Omental fat pad (tissue), 3 donors: ENCODE measurements at regions not wholly inside any gene's neighbourhood (a gene's known extent, or its start where the extent isn't known, plus 50 kb on each side); places are given as distances from the start of the nearest gene placed in this dataset.

Experiments
- ATAC-seq: fragments of 150-250 bp; one replicate; pipeline ENCODE4 v1.9.1; 2016; ENCODE audit warnings: mild to moderate bottlenecking, moderate library complexity; ENCODE audit not compliant: low FRiP score
- DNase-seq: peaks from one replicate; pipeline ENCODE4 v3.0.0-alpha.2; 2019; ENCODE audit warnings: low spot score
- TF ChIP-seq, protein P1 (sequence below), 3 donors: fragments of 450-650 bp; IDR thresholded peaks; one replicate each; pipeline ENCODE4 v1.5.1; 2016 to 2017; ENCODE audit warnings: antibody characterized with exemption in 3 of 3, mild to moderate bottlenecking in 3 of 3, moderate library complexity in 2 of 3

DNA sequence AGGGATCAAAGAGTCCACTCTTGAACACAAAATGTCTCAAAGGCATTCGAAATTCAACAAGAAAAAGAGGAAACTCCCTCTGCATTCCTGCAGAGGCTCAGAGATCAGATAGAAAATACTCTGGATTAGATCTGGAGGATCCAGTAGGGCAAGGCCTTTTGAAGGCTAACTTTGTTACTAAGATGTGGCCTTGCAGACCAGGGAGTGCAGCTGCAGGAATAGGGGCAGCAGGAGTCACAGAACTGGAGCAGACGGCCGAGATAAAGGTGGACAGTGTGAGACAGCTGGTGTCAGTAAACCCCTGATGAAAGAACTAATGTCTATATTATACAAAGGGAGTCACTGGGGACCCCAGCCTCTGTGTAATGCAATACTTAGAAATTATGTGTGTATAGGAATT lies 84.5 kb upstream of the PLSCR4 start:
- TF ChIP-seq, protein P1, sequence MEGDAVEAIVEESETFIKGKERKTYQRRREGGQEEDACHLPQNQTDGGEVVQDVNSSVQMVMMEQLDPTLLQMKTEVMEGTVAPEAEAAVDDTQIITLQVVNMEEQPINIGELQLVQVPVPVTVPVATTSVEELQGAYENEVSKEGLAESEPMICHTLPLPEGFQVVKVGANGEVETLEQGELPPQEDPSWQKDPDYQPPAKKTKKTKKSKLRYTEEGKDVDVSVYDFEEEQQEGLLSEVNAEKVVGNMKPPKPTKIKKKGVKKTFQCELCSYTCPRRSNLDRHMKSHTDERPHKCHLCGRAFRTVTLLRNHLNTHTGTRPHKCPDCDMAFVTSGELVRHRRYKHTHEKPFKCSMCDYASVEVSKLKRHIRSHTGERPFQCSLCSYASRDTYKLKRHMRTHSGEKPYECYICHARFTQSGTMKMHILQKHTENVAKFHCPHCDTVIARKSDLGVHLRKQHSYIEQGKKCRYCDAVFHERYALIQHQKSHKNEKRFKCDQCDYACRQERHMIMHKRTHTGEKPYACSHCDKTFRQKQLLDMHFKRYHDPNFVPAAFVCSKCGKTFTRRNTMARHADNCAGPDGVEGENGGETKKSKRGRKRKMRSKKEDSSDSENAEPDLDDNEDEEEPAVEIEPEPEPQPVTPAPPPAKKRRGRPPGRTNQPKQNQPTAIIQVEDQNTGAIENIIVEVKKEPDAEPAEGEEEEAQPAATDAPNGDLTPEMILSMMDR (IDR thresholded peaks at IDR 0.05): no peak
- DNase-seq (no peak), ATAC-seq (no peak)

DNA sequence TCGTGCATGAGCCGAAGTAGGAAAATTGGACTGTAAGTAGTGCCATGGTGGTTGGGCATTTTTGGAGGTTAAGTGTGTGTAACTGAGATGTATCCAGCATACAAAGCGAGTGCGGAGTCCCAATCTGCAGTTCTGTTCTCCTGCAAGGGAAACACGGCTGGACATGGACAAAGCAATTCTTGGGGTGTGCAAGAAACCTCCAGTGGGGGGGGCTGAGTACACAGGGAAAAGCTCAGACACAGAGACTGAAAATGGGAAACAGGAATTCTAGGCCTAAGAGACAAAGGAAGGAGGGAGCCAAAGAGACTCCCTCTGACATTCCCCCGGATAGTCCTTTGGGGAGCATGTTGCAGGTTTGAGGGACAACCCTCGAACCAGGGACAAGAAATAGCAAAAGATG lies 83.2 kb upstream of the PLSCR4 start:
- ATAC-seq (no peak), DNase-seq (no peak)
- TF ChIP-seq, protein P1 (IDR thresholded peaks at IDR 0.05): no peak

DNA sequence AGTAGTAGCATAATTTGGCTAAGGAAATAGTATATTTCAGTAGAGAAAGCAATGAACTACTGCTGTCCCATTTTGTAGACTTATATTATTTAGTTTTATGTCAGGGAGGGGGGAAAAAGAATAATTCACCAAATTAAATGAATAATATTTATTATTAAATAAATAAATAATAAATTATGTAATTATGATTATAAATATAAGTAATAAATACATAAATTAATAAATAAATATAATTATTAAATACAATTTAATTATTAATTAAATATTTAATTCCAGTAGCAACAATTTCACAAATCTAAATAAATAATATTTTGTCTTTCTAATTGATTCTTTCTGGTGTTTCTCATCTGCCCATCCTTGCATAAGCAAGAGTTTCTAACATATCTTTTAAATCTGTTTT lies 81.1 kb upstream of the PLSCR4 start:
- no peak for DNase-seq
- TF ChIP-seq, protein P1 (IDR thresholded peaks at IDR 0.05): no peak
- no peak for ATAC-seq

- TF ChIP-seq, protein P1 (IDR thresholded peaks at IDR 0.05): no peak
- ATAC-seq (peak; percentile 87), DNase-seq (no peak)
Measured at GRCh38 chr3:146326875-146327543, 76.1 kb upstream of the PLSCR4 start.

GRCh38 chr3:146325170-146325569 lies 74.3 kb upstream of the PLSCR4 start:
- TF ChIP-seq, protein P1 (IDR thresholded peaks at IDR 0.05): no peak
- DNase-seq (no peak), ATAC-seq (no peak)

DNA sequence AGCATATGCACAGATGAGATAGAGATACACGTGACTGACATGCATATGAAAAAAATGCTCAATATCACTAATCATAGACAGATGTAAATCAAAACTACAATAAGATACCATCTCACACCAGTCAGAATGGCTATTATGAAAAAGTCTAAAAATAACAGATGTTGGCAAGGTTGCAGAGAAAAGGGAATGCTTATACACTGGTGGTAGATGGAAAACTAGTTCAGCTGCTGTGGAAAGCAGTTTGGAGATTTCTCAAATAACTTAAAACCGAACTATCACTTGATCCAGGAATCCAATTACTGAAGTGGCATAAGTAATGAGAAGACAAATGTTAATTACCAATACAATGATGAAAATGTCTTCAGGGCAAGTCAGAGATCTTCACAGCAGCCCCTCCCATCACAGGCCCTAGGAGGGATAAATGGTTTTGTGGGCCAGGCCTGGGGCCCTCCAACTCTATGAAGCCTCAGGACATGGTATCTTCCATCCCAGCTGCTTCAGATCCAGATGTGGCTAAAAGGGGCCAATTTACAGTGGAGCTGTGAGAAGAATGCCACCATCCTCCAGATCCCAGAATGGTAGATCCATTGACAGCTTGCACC lies 71.4 kb upstream of the PLSCR4 start:
- TF ChIP-seq, protein P1 (IDR thresholded peaks at IDR 0.05): no peak

DNA sequence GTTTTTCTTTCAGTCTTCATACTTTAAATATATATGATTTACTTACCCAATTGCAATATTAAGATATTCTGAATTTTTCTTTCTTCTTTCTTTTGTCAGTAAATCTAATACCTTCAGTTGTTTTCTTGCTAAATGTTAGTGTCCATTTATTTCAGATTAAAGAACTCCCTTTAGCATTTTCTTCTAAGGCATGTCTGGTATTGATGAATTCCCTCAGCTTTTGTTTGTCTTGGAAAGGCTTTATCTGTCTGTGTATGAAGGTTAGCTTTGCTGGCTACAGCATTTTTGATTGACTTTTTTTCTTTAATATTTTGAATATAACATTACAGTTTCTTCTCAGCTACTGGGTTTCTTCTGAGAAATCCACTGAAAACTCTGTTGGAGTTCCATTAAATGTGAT lies 64.0 kb upstream of the PLSCR4 start:
- TF ChIP-seq, protein P1 (IDR thresholded peaks at IDR 0.05): no peak
- ATAC-seq: no peak
- no peak for DNase-seq

More for the DNA sequence above, 71.4 kb upstream of the PLSCR4 start:
- no peak for DNase-seq
- no peak for ATAC-seq
